HL-60 (cell line): ENCODE measurements at regions not wholly inside any gene's neighbourhood (a gene's known extent, or its start where the extent isn't known, plus 50 kb on each side); places are given as distances from the start of the nearest gene placed in this dataset.

ENCODE experiments used
- DNase-seq, 2 experiments: peaks; one replicate each; pipeline ENCODE4 v3.0.0-alpha.2; 2010 to 2020; ENCODE audit warnings: low read depth in 1 of 2, low spot score in 1 of 2
- H3K27ac ChIP-seq: fragments of 250-450 bp; sonication (Bioruptor Pico); replicated peaks from 2 replicates; pipeline ENCODE4 v1.5.1; 2020; ENCODE audit warnings: mild to moderate bottlenecking, moderate library complexity
- H3K27me3 ChIP-seq: fragments of 250-450 bp; sonication (Bioruptor Pico); 2 replicates; pipeline ENCODE4 v1.5.1; 2021; ENCODE audit warnings: mild to moderate bottlenecking, moderate library complexity; ENCODE audit not compliant: insufficient read depth, poor library complexity, severe bottlenecking
- H3K4me3 ChIP-seq: replicated peaks from 2 replicates; pipeline ENCODE4 v1.5.1; 2011; ENCODE audit warnings: mild to moderate bottlenecking, control low read depth, low read length; ENCODE audit not compliant: insufficient read depth
- CTCF ChIP-seq: IDR thresholded peaks from one replicate; pipeline ENCODE4 v1.5.1; 2011; ENCODE audit warnings: low read length, control low read depth, inconsistent platforms; ENCODE audit not compliant: insufficient read depth
- GABPA ChIP-seq: IDR thresholded peaks from 2 replicates; pipeline ENCODE4 v1.6.1; 2012; ENCODE audit warnings: low read depth
- POLR2AphosphoS5 ChIP-seq: IDR thresholded peaks from 2 replicates; pipeline ENCODE4 v1.6.1; 2012; ENCODE audit warnings: low read depth
- SPI1 ChIP-seq: IDR thresholded peaks from 2 replicates; pipeline ENCODE4 v1.6.1; 2012; ENCODE audit warnings: low read depth, mild to moderate bottlenecking, borderline replicate concordance
- TF ChIP-seq, protein P1 (sequence below): IDR thresholded peaks from 2 replicates; pipeline ENCODE4 v1.6.1; 2012; ENCODE audit warnings: low read depth; ENCODE audit not compliant: insufficient replicate concordance

GRCh38 chr10:118488710-118489497, 106.5 kb downstream of the PRLHR start:
- no peak overlapping the region for H3K4me3 ChIP-seq
- peak in 1 of 2 experiments; percentile 25 for DNase-seq
- TF ChIP-seq POLR2AphosphoS5 (no peak), CTCF (no peak), GABPA (no peak), SPI1 (no peak)
- TF ChIP-seq, protein P1, sequence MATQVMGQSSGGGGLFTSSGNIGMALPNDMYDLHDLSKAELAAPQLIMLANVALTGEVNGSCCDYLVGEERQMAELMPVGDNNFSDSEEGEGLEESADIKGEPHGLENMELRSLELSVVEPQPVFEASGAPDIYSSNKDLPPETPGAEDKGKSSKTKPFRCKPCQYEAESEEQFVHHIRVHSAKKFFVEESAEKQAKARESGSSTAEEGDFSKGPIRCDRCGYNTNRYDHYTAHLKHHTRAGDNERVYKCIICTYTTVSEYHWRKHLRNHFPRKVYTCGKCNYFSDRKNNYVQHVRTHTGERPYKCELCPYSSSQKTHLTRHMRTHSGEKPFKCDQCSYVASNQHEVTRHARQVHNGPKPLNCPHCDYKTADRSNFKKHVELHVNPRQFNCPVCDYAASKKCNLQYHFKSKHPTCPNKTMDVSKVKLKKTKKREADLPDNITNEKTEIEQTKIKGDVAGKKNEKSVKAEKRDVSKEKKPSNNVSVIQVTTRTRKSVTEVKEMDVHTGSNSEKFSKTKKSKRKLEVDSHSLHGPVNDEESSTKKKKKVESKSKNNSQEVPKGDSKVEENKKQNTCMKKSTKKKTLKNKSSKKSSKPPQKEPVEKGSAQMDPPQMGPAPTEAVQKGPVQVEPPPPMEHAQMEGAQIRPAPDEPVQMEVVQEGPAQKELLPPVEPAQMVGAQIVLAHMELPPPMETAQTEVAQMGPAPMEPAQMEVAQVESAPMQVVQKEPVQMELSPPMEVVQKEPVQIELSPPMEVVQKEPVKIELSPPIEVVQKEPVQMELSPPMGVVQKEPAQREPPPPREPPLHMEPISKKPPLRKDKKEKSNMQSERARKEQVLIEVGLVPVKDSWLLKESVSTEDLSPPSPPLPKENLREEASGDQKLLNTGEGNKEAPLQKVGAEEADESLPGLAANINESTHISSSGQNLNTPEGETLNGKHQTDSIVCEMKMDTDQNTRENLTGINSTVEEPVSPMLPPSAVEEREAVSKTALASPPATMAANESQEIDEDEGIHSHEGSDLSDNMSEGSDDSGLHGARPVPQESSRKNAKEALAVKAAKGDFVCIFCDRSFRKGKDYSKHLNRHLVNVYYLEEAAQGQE = no peak
- no peaks in the 10 kb centered on the region for H3K27me3 ChIP-seq
- H3K27ac ChIP-seq = no peak overlapping the region

DNA sequence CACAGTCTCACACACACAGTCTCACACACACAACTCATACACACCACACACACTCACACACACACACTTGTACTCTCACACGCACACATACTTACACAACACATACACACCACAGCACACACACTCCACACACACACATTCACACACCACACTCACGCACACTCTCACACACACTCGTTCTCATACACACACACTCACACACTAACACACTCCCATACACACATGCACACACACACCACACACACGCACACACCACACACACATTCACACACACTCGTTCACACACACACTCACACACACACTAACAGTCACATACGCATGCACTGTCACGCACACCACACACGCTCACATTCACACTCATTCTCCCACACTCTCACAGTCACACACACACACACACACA, 109.8 kb downstream of the PRLHR start:
- no peak for TF ChIP-seq GABPA
- TF ChIP-seq, protein P1 = no peak
- TF ChIP-seq CTCF = no peak
- no peak for TF ChIP-seq POLR2AphosphoS5
- TF ChIP-seq SPI1 = no peak
- no peak overlapping the region for H3K4me3 ChIP-seq
- no peak for DNase-seq
- H3K27me3 ChIP-seq = no peaks in the 10 kb centered on the region
- no peak overlapping the region for H3K27ac ChIP-seq

- H3K27ac ChIP-seq = no peak overlapping the region
- TF ChIP-seq CTCF (no peak), POLR2AphosphoS5 (no peak), GABPA (no peak), SPI1 (no peak)
- TF ChIP-seq, protein P1 = no peak
- no peaks in the 10 kb centered on the region for H3K27me3 ChIP-seq
- DNase-seq = no peak
- H3K4me3 ChIP-seq = no peak overlapping the region
These were observed 111.1 kb downstream of the PRLHR start for GRCh38 chr10:118484152-118484871.
